ENCODE measurements at regions not wholly inside any gene's neighbourhood (a gene's known extent, or its start where the extent isn't known, plus 50 kb on each side); places are given as distances from the start of the nearest gene placed in this dataset.

GRCh38 chr10:4652111-4653010 lies 173.6 kb upstream of the AKR1E2 start:
- TF ChIP-seq CTCF (IDR thresholded peaks at IDR 0.05), result no peak

GRCh38 chr10:4651404-4652037 lies 174.5 kb upstream of the AKR1E2 start:
- H3K4me3 ChIP-seq (ENCODE audit: low read depth in 1 of 2, low read length in 1 of 2), result no peak overlapping the region
- H3K27ac ChIP-seq, result no peak overlapping the region
- H3K9me3 ChIP-seq, result no peaks in the 10 kb centered on the region
- H3K27me3 ChIP-seq, result no peaks in the 10 kb centered on the region
- H3K4me1 ChIP-seq (ENCODE audit: control insufficient read depth in 1 of 2, insufficient read depth in 1 of 2, low read depth in 1 of 2, low read length in 1 of 2), result no peaks in the 10 kb centered on the region
- no peaks in the 10 kb centered on the region for H3K36me3 ChIP-seq
- TF ChIP-seq CTCF (IDR thresholded peaks at IDR 0.05), result no peak

More at GRCh38 chr10:4652111-4653010, 173.6 kb upstream of the AKR1E2 start:
- Histone ChIP-seq H3K36me3 (no peaks in the 10 kb centered on the region), H3K4me3 (ENCODE audit: low read depth in 1 of 2, low read length in 1 of 2) (no peak overlapping the region), H3K9me3 (no peaks in the 10 kb centered on the region), H3K27me3 (no peaks in the 10 kb centered on the region), H3K4me1 (ENCODE audit: control insufficient read depth in 1 of 2, insufficient read depth in 1 of 2, low read depth in 1 of 2, low read length in 1 of 2) (no peaks in the 10 kb centered on the region), H3K27ac (no peak overlapping the region)

GRCh38 chr10:4650582-4650981 lies 175.4 kb upstream of the AKR1E2 start:
- Histone ChIP-seq H3K36me3 (no peaks in the 10 kb centered on the region), H3K4me1 (ENCODE audit: control insufficient read depth in 1 of 2, insufficient read depth in 1 of 2, low read depth in 1 of 2, low read length in 1 of 2) (no peaks in the 10 kb centered on the region), H3K9me3 (no peaks in the 10 kb centered on the region), H3K4me3 (ENCODE audit: low read depth in 1 of 2, low read length in 1 of 2) (no peak overlapping the region), H3K27ac (no peak overlapping the region), H3K27me3 (no peaks in the 10 kb centered on the region)
- TF ChIP-seq CTCF (IDR thresholded peaks at IDR 0.05), result no peak

GRCh38 chr10:4649886-4650508 lies 176.0 kb upstream of the AKR1E2 start:
- no peak for TF ChIP-seq CTCF (IDR thresholded peaks at IDR 0.05)

GRCh38 chr10:4649471-4649870 lies 176.5 kb upstream of the AKR1E2 start:
- no peak overlapping the region for H3K27ac ChIP-seq
- no peaks in the 10 kb centered on the region for H3K4me1 ChIP-seq (ENCODE audit: control insufficient read depth in 1 of 2, insufficient read depth in 1 of 2, low read depth in 1 of 2, low read length in 1 of 2)
- no peaks in the 10 kb centered on the region for H3K36me3 ChIP-seq
- no peak for TF ChIP-seq CTCF (IDR thresholded peaks at IDR 0.05)
- no peaks in the 10 kb centered on the region for H3K27me3 ChIP-seq
- no peak overlapping the region for H3K4me3 ChIP-seq (ENCODE audit: low read depth in 1 of 2, low read length in 1 of 2)
- no peaks in the 10 kb centered on the region for H3K9me3 ChIP-seq

More at GRCh38 chr10:4649886-4650508, 176.0 kb upstream of the AKR1E2 start:
- Histone ChIP-seq H3K36me3 (no peaks in the 10 kb centered on the region), H3K27ac (no peak overlapping the region), H3K4me3 (ENCODE audit: low read depth in 1 of 2, low read length in 1 of 2) (no peak overlapping the region), H3K9me3 (no peaks in the 10 kb centered on the region), H3K4me1 (ENCODE audit: control insufficient read depth in 1 of 2, insufficient read depth in 1 of 2, low read depth in 1 of 2, low read length in 1 of 2) (no peaks in the 10 kb centered on the region), H3K27me3 (no peaks in the 10 kb centered on the region)

Measured in neutrophil (primary cell).